K562 (cell line): ENCODE measurements at regions not wholly inside any gene's neighbourhood (a gene's known extent, or its start where the extent isn't known, plus 50 kb on each side); places are given as distances from the start of the nearest gene placed in this dataset.

ENCODE experiments used
- DNMT1 ChIP-seq: fragments of 450-650 bp; IDR thresholded peaks from 2 replicates; pipeline ENCODE4 v1.6.1; 2016; ENCODE audit warnings: antibody characterized with exemption, mild to moderate bottlenecking
- LEF1 ChIP-seq: fragments of 450-650 bp; IDR thresholded peaks from 2 replicates; pipeline ENCODE4 v1.6.1; 2016; ENCODE audit warnings: mild to moderate bottlenecking
- TAL1 ChIP-seq: fragments of 450-650 bp; IDR thresholded peaks from 2 replicates; pipeline ENCODE4 v1.6.1; 2016; ENCODE audit warnings: mild to moderate bottlenecking
- TBP ChIP-seq: optimal IDR thresholded peaks from 2 replicates; pipeline ENCODE3; 2011; ENCODE audit warnings: low read depth, low read length, improper control_type of control experiment
- TSC22D4 ChIP-seq: fragments of 450-650 bp; IDR thresholded peaks from 2 replicates; pipeline ENCODE4 v1.6.1; 2016; ENCODE audit warnings: missing genetic modification characterization, missing biosample characterization, control low read depth
- ZC3H8 ChIP-seq: fragments of 450-650 bp; IDR thresholded peaks from 2 replicates; pipeline ENCODE4 v1.6.1; 2017
- ZNF589 ChIP-seq: fragments of 200-800 bp; sonication (Bioruptor generic); IDR thresholded peaks from 2 replicates; pipeline ENCODE4 v1.6.1; 2016; ENCODE audit warnings: low read depth, missing genetic modification characterization, missing compliant biosample characterization
- TF ChIP-seq, protein P1 (sequence below): fragments of 200-600 bp; sonication (generic); IDR thresholded peaks from one replicate; pipeline ENCODE4 v1.6.1; 2012; ENCODE audit warnings: mild to moderate bottlenecking, low read depth, low read length, inconsistent platforms
- TF ChIP-seq, protein P2 (sequence below): fragments of 450-650 bp; IDR thresholded peaks from 2 replicates; pipeline ENCODE4 v1.6.1; 2018; ENCODE audit warnings: mild to moderate bottlenecking, low read depth; ENCODE audit not compliant: partially characterized antibody
- TF ChIP-seq, protein P3 (sequence below): sonication (generic); formaldehyde crosslinking; IDR thresholded peaks from 2 replicates; pipeline ENCODE4 v1.8.1; 2023; ENCODE audit warnings: mild to moderate bottlenecking, missing genetic modification reagents
- TF ChIP-seq, protein P4 (sequence below): fragments of 250-450 bp; sonication (Bioruptor Pico); IDR thresholded peaks from 2 replicates; pipeline ENCODE4 v1.5.0; 2020; ENCODE audit warnings: mild to moderate bottlenecking, borderline replicate concordance

DNA sequence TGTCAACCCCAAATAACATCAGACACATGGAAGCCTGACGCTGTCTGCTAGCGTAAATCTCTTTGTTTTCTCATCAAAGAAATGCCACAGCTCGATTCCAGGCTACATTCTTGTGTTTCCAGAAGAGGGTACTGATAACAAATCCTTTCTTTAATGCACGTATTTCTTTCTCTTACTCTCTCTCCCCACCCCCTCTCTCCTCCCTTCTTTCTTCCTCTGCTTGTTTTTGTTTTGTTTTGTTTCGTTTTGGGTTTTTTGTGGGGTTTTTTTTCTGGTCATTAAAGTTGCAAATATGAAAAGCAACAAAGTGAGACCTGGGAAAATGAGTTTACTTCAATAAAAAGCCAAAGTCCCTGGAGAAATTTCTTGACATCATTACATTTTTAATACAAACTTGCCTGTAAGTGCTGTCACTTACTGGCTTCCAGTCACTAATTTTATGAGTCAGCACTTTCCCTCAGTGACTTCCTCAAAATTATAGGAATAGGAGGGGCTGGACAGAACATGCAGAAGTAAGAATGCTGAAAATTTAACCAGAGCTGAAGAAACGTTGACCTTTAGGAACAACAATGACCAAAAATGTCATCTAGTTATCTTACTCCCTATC, 106.7 kb upstream of the NABP1 start (continued):
- TF ChIP-seq, protein P1, sequence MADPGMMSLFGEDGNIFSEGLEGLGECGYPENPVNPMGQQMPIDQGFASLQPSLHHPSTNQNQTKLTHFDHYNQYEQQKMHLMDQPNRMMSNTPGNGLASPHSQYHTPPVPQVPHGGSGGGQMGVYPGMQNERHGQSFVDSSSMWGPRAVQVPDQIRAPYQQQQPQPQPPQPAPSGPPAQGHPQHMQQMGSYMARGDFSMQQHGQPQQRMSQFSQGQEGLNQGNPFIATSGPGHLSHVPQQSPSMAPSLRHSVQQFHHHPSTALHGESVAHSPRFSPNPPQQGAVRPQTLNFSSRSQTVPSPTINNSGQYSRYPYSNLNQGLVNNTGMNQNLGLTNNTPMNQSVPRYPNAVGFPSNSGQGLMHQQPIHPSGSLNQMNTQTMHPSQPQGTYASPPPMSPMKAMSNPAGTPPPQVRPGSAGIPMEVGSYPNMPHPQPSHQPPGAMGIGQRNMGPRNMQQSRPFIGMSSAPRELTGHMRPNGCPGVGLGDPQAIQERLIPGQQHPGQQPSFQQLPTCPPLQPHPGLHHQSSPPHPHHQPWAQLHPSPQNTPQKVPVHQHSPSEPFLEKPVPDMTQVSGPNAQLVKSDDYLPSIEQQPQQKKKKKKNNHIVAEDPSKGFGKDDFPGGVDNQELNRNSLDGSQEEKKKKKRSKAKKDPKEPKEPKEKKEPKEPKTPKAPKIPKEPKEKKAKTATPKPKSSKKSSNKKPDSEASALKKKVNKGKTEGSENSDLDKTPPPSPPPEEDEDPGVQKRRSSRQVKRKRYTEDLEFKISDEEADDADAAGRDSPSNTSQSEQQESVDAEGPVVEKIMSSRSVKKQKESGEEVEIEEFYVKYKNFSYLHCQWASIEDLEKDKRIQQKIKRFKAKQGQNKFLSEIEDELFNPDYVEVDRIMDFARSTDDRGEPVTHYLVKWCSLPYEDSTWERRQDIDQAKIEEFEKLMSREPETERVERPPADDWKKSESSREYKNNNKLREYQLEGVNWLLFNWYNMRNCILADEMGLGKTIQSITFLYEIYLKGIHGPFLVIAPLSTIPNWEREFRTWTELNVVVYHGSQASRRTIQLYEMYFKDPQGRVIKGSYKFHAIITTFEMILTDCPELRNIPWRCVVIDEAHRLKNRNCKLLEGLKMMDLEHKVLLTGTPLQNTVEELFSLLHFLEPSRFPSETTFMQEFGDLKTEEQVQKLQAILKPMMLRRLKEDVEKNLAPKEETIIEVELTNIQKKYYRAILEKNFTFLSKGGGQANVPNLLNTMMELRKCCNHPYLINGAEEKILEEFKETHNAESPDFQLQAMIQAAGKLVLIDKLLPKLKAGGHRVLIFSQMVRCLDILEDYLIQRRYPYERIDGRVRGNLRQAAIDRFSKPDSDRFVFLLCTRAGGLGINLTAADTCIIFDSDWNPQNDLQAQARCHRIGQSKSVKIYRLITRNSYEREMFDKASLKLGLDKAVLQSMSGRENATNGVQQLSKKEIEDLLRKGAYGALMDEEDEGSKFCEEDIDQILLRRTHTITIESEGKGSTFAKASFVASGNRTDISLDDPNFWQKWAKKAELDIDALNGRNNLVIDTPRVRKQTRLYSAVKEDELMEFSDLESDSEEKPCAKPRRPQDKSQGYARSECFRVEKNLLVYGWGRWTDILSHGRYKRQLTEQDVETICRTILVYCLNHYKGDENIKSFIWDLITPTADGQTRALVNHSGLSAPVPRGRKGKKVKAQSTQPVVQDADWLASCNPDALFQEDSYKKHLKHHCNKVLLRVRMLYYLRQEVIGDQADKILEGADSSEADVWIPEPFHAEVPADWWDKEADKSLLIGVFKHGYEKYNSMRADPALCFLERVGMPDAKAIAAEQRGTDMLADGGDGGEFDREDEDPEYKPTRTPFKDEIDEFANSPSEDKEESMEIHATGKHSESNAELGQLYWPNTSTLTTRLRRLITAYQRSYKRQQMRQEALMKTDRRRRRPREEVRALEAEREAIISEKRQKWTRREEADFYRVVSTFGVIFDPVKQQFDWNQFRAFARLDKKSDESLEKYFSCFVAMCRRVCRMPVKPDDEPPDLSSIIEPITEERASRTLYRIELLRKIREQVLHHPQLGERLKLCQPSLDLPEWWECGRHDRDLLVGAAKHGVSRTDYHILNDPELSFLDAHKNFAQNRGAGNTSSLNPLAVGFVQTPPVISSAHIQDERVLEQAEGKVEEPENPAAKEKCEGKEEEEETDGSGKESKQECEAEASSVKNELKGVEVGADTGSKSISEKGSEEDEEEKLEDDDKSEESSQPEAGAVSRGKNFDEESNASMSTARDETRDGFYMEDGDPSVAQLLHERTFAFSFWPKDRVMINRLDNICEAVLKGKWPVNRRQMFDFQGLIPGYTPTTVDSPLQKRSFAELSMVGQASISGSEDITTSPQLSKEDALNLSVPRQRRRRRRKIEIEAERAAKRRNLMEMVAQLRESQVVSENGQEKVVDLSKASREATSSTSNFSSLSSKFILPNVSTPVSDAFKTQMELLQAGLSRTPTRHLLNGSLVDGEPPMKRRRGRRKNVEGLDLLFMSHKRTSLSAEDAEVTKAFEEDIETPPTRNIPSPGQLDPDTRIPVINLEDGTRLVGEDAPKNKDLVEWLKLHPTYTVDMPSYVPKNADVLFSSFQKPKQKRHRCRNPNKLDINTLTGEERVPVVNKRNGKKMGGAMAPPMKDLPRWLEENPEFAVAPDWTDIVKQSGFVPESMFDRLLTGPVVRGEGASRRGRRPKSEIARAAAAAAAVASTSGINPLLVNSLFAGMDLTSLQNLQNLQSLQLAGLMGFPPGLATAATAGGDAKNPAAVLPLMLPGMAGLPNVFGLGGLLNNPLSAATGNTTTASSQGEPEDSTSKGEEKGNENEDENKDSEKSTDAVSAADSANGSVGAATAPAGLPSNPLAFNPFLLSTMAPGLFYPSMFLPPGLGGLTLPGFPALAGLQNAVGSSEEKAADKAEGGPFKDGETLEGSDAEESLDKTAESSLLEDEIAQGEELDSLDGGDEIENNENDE = no peak
- TF ChIP-seq, protein P2, sequence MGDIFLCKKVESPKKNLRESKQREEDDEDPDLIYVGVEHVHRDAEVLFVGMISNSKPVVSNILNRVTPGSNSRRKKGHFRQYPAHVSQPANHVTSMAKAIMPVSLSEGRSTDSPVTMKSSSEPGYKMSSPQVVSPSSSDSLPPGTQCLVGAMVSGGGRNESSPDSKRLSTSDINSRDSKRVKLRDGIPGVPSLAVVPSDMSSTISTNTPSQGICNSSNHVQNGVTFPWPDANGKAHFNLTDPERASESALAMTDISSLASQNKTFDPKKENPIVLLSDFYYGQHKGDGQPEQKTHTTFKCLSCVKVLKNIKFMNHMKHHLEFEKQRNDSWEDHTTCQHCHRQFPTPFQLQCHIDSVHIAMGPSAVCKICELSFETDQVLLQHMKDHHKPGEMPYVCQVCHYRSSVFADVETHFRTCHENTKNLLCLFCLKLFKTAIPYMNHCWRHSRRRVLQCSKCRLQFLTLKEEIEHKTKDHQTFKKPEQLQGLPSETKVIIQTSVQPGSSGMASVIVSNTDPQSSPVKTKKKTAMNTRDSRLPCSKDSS = no peak
- TF ChIP-seq, protein P3, sequence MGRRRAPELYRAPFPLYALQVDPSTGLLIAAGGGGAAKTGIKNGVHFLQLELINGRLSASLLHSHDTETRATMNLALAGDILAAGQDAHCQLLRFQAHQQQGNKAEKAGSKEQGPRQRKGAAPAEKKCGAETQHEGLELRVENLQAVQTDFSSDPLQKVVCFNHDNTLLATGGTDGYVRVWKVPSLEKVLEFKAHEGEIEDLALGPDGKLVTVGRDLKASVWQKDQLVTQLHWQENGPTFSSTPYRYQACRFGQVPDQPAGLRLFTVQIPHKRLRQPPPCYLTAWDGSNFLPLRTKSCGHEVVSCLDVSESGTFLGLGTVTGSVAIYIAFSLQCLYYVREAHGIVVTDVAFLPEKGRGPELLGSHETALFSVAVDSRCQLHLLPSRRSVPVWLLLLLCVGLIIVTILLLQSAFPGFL (CRISPR knock-in tag) = no peak
- TF ChIP-seq, protein P4, sequence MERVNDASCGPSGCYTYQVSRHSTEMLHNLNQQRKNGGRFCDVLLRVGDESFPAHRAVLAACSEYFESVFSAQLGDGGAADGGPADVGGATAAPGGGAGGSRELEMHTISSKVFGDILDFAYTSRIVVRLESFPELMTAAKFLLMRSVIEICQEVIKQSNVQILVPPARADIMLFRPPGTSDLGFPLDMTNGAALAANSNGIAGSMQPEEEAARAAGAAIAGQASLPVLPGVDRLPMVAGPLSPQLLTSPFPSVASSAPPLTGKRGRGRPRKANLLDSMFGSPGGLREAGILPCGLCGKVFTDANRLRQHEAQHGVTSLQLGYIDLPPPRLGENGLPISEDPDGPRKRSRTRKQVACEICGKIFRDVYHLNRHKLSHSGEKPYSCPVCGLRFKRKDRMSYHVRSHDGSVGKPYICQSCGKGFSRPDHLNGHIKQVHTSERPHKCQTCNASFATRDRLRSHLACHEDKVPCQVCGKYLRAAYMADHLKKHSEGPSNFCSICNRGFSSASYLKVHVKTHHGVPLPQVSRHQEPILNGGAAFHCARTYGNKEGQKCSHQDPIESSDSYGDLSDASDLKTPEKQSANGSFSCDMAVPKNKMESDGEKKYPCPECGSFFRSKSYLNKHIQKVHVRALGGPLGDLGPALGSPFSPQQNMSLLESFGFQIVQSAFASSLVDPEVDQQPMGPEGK = no peak
- no peak for TF ChIP-seq ZC3H8
- TF ChIP-seq TAL1 = peak; percentile 18; the same call in 1 of the 2 replicates
- 0 out of 2 replicates have a peak, but pooled peaks have one; percentile 55 for TF ChIP-seq ZNF589 (CRISPR knock-in tag)
- TF ChIP-seq LEF1 = peak; percentile 87
- no peak for TF ChIP-seq TSC22D4 (tag)
- TF ChIP-seq TBP = peak; percentile 50
- 0 out of 2 replicates have a peak, but pooled peaks have one; percentile 44 for TF ChIP-seq DNMT1
